Esophagus muscularis mucosa (tissue), 4 donors: ENCODE measurements at regions not wholly inside any gene's neighbourhood (a gene's known extent, or its start where the extent isn't known, plus 50 kb on each side); places are given as distances from the start of the nearest gene placed in this dataset.

Experiments used
- EP300 ChIP-seq: sonication (generic); formaldehyde crosslinking; IDR thresholded peaks from one replicate; pipeline ENCODE4 v1.6.1; 2017; ENCODE audit warnings: antibody characterized with exemption
- POLR2A ChIP-seq: fragments of 450-650 bp; IDR thresholded peaks from one replicate; pipeline ENCODE4 v1.6.1; 2017; ENCODE audit warnings: antibody characterized with exemption, moderate library complexity, mild to moderate bottlenecking, low read depth
- POLR2AphosphoS5 ChIP-seq, 2 donors: sonication (generic); formaldehyde crosslinking; IDR thresholded peaks; one replicate each; pipeline ENCODE4 v1.6.1; 2017; ENCODE audit warnings: antibody characterized with exemption in 2 of 2
- TF ChIP-seq, protein P1 (sequence below), 3 experiments: fragments of 200-600 bp in 2 of 3; fragments of 450-650 bp in 1 of 3; sonication (generic) in 2 of 3; IDR thresholded peaks; one replicate each; pipeline ENCODE4 v1.5.1; 2017 to 2019; ENCODE audit warnings: antibody characterized with exemption in 3 of 3, mild to moderate bottlenecking in 2 of 3, moderate library complexity in 1 of 3

DNA sequence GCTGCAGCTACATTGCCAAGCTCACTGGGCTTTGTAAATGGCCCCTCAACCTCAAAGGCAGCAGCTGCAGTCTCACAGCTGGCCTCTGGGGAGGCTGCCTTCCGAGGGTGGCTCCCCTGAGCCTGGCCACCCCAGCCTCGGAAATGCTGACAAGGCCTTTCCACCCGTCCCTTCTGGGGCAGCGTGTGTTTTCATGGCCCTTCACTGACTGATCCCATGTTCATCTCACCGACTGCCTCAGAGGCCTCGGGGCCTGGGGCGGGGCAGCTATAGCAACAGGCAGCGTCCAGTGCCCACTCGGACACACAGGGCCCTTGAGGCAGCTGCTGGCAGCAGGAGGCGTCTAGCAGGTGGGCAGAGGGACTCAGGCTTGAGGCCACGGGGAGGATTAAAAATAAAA is 149.7 kb downstream of the GLI2 start:
- TF ChIP-seq POLR2AphosphoS5 (IDR thresholded peaks at IDR 0.05) (no peak), EP300 (no peak), POLR2A (no peak)
- TF ChIP-seq, protein P1, sequence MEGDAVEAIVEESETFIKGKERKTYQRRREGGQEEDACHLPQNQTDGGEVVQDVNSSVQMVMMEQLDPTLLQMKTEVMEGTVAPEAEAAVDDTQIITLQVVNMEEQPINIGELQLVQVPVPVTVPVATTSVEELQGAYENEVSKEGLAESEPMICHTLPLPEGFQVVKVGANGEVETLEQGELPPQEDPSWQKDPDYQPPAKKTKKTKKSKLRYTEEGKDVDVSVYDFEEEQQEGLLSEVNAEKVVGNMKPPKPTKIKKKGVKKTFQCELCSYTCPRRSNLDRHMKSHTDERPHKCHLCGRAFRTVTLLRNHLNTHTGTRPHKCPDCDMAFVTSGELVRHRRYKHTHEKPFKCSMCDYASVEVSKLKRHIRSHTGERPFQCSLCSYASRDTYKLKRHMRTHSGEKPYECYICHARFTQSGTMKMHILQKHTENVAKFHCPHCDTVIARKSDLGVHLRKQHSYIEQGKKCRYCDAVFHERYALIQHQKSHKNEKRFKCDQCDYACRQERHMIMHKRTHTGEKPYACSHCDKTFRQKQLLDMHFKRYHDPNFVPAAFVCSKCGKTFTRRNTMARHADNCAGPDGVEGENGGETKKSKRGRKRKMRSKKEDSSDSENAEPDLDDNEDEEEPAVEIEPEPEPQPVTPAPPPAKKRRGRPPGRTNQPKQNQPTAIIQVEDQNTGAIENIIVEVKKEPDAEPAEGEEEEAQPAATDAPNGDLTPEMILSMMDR (IDR thresholded peaks at IDR 0.05), result no peak
